GM19438 (cell line): ENCODE measurements at regions not wholly inside any gene's neighbourhood (a gene's known extent, or its start where the extent isn't known, plus 50 kb on each side); places are given as distances from the start of the nearest gene placed in this dataset.
"Not testable (repeated sequence)": the region's sequence is repeated elsewhere in the genome, so short reads cannot be mapped to it uniquely, and the experiment has no call there.

Source experiments
- ATAC-seq: cut with Tn5 transposase; IDR thresholded peaks from one replicate; pipeline ENCODE4 v1.9.1; 2021; ENCODE audit warnings: low read depth; ENCODE audit not compliant: unreplicated experiment

DNA sequence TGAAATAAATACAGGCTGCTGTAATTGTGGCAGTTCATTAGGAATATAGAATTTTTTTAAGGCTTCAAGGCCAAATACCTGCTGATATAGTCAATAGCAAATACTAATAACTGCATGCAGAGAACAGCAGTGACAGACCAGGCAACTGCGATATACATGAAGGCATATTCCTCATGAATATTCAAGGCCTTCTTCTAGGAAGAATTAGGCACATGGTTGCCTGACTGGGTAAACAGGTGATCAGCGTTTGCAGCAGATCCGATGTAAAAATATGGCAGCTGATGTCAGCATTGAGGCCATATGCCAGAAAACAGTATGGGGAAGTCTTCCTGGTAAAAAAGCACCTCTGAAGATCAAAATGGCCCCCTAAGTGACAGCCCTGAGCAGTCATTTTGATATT, 629.7 kb downstream of the UQCRFS1 start:
- no peak for ATAC-seq

DNA sequence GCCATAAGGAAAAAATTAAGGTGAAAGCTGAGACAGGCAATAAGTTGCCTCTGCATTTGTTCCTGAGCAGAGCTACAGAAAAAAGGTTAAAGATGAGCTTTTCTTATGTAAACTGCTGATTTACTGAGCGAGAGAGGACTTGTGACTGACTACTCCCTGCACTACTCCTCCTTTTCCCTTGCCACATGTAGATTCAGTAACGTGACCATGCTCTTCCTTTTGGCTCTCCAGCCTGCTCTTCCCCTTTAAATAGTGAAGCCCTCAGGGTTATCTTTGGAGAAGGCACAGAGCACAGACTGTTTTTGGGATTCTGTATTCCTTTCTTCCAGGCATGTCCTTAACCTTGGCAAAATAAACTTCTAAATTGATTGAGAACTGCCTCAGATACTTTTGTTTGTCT, 630.2 kb downstream of the UQCRFS1 start:
- ATAC-seq = no peak

DNA sequence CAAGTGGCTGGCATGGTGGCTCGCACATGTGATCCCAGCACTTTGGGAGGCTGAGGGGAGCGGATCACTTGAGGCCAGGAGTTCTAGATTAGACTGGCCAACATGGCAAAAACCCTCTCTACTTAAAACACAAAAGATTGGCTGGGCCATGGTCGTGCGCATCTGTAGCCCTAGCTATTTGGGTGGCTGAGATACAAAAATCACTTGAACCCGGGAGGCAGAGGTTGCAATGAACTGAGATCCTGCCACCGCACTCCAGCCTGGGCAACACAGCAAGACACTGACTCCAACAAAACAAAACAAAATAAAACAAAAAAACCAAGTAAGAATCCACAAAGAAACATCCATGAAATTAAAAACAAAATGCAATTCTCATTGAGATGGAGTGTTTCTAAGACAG, 630.6 kb downstream of the UQCRFS1 start:
- no peak for ATAC-seq

DNA sequence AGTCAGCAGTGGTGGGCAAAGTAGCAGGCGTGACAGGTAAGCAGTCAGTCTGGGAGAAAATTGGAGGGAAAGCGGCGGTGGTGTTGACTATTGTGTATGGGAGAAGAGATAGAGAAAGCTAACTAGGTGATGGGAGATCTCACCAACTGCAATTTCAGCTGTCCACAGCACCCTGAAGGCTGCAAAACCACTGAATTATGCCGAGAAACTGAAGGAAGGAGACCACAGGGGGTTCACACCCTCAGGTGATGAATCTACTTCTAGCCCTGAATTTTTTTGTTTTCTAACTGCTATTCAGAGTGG, 631.5 kb downstream of the UQCRFS1 start:
- ATAC-seq = no peak

DNA sequence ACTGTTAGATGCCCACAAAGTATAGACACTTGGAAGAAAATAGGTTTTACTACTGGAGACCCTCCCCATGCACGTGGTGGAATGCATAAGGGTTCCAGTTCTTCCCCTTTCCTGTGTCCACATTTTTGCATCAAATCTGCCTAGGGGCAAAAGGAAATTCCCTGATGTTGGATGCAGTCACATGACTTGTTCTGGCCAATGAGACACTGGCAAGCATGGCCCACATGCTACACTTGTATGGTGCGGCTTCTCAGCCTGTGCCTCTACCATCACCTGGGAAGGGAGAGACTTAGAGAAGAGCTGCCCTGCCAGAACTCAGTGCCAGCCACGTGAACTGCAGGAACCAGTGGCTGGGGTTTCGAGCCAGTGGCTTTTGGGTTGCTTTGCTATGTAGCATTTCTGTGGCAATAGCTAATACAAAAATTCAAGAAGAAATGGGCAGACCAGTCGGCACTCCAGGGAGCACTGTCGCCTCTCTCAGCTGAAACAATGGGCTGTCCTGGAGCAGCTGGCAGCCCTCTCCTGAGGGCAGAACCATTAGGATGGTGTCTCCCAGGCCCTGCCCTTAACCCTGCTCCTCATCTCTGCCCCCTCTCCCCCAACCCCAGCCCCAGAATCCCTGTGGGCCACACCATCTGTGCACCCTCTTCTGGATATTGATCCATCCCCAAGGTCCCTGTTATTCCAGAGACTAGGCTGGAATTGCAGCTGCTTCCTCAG, 634.0 kb downstream of the UQCRFS1 start:
- no peak for ATAC-seq

DNA sequence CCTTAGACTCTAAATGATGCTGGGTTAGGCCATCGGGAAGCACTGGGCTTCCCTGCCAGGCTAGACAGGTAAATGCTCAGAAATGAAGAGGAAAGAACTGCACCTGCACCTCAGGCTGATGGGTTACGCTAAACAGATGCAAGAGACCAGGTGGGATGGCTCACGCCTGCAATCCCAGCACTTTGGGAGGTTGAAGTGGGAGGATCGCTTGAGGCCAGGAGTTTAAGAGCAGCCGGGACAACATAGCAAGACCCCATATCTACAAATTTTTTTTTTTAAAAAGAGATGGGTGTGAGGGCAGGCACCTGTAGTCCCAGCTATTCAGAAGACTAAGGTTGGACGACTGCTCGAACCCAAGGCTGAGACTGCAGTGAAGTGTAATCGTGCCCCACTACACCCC, 634.7 kb downstream of the UQCRFS1 start:
- no peak for ATAC-seq

DNA sequence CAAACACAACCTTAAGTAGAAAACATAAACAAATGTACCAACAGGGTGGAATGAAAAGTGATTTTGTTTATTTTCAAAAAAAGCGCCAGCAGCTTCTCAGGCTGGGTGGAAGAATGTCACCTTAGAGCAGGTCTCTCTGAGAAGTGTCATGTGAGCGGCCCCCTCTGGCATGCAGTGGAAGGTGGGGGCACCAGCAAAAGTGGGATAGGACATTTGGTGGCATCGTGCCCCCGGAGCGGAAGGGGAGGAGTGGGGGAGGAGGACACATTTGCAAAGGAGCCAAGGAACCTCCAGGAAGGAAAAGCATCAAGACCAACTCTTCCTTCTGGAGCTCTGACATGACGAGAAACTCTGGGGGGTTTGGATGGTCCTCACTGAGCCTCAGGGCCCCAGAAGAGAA, 635.3 kb downstream of the UQCRFS1 start:
- ATAC-seq = no peak

DNA sequence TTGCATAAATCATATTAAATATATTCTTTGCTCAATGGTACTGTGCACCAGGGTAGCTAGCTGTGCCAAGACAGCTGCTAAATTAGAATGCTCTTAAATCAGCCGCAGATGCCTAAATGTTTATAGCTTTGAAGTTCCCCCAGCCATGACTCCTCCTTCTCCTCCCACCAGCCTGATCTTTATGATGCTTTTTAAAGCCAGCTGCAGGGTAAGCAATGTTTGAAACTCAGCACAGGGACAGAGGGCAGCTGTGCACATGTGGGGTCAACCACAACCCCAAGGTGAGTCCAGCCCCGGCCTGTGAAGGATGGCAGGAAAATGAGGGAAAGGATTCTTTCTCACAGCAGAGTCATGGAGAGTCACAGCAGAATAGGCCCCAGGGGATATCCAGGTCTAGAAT, 635.7 kb downstream of the UQCRFS1 start:
- ATAC-seq = no peak

DNA sequence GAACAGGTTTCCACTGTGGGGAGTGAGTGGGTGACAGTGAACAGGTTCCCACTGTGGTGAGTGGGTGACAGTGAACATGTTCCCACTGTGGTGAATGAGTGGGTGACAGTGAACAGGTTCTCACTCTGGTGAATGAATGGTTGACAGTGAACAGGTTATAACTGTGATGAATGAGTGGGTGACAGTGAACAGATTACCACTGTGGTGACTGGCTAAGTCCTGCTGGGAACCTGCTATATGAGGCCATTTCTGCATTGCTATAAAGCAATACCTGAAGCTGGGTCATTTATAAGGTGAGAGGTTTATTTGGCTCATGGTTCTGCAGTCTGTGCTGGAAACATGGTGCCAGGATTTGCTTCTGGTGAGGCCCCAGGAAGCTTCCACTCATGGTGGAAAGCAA, 637.1 kb downstream of the UQCRFS1 start:
- no peak for ATAC-seq

DNA sequence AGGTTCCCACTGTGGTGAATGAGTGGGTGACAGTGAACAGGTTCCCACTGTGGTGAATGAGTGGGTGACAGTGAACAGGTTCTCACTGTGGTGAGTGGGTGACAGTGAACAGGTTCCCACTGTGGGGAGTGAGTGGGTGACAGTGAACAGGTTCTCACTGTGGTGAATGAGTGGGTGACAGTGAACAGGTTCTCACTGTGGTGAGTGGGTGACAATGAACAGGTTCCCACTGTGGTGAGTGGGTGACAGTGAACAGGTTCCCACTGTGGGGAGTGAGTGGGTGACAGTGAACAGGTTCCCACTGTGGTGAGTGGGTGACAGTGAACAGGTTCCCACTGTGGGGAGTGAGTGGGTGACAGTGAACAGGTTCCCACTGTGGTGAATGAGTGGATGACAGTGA, 637.6 kb downstream of the UQCRFS1 start:
- not testable (repeated sequence) for ATAC-seq

DNA sequence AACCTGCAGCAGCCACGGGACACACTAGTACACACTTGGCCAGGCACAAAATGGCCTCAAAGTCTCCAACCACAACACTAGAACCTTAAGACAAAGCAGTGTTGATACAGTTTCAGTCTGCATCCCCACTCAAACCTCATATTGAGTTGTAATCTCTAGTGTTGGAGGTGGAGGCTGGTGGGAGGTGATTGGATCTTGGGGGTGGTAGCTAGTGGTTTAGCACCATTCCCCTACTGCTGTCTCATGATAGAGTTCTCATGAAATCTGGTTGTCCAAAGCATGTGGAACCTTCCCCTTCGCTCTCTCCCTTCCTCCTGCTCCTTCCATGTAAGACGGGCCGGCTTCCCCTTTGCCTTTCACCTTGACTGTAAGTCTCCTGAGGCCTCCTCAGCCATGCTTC, 638.7 kb downstream of the UQCRFS1 start:
- no peak for ATAC-seq

DNA sequence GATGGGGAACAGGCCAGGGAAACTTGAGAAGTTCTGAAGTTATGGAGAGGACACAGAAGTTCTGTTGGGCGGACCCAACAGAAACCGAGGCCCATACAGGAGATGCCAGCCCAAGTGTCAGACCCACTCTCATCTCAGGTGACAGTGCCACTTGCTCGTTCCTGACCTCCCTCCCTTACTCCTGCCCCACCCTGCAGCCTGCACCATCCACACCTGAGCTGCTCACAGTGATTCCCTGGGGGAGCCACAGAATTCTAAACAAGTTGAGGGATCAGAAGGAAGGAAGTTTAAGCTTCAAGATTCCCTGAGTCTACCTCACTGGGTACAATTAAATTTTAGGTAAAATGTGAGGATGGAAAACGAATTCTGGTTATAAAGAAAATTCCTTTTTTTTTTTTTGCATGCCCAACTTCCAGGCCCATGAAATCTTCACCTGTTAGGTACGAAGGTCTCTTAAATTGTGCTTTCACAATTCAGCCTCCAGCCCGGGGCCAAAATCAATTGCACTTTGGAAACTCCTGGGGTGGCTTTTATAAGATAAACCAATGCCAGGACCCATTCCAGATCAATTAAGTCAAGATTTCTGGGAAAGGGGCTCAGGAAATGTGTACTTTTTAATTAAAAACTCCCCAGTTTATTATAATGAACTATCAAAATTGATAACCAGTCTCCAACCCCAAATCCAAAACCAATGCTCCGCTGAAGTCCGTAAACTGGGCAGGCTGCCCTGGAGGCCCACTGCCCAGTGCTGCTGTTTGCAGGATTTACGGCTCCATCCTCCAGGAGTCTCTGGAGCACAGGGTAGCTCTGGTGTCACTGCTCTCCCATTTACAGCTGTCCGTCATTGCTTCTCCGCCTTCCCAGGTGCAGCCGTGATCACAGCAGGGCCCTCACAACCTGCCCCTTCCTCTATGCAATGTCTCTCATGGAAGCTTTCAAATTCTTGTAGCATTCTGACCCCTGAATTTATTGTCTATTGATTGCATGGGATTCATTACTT, 643.5 kb downstream of the UQCRFS1 start:
- ATAC-seq = no peak

DNA sequence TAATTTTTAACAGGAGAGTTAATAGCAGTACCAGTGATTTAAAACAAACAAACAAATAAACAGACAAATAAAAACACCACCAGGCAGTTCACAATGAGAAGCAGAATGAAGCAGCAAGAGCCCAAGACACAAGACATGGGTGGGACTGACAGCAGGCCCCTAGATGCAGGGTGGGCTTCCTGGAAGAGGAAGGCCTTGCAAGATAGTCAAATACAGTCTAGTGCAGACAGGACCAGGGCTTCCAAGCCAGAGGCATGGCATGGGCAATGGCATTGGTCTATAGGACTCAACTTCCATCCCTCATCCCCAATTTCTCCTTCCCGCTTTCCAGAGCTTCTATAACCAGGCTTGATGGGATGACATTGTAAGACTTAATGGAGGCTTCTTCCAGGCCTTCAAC, 645.1 kb downstream of the UQCRFS1 start:
- ATAC-seq = no peak

DNA sequence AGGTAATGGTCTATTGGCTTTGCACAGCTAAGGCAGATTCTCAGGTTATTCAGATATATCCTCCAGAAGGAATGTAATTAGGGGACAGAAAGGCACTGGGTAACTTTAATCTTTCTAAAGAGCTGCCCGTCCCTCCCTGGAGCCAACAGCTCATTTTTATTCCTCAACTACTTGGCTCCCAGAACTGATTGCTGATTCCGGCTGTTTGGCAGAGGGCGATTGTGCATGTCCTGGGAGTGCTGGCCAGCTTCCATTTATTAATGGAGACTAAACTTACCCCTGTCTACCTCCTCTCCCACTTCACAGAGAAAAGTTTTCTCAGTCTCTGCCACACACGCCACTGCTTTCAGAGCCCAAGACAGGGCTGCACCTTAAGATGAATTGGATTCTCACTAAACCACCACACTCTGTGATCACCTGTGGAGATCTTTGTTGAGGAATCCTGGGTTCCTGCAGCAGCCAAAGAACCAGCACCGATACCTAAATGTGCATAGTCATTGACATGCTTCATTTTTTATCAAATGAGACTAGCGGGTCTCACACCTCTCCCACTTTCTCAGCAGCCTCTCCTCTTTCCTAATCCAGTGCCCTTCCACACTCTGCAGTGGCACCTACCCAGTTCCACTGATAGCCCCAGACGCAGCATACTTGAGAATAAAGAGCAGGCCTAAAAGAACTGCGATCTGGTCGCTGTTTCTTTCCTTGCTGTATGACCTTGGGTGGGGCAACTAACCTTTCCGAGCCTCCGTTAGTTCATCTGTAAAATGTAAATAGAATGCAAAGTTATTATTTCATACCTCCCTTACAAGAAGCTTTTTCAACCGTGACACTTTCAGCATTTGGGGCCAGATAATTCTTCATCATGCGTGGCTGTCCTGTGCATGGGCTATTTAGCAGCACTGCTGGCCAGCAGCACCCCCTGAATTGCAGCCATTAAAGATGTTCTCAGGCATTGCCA, 648.7 kb downstream of the UQCRFS1 start:
- no peak for ATAC-seq

DNA sequence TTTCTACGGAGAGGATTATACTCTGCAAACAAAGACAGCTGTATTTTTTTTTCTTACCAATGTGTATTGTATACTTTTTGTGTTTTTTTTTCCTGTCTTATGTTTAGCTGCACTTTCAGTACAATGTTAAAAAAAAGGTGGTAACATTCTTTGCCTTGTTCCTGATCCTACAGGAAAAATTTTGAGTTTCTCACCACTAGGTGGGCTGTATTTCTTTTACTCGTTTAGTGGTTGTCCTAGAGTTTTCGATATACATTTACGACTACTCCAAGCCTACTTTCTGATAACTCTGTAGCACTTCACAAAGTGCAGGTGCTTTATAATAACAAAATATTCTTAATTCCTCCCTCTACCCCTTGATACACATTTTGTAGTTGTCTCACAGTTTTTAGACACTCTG, 652.2 kb downstream of the UQCRFS1 start:
- no peak for ATAC-seq

DNA sequence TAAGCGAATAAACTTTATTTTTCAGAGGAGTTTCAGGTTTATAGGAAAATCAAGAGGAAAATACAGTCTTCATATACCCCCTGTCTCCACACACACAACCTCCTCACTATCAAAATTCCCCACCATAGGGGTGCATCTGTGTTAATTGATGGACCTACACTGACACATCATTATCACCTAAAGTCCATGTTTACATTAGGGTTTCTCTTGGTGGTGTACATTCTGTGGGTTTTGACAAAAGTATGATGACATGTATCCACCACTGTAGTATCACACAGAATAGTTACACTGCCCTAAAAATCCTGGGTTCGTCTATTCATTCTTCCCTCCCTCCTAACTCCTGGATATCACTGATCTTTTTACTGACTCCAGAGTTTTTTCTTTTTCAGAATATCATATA, 654.2 kb downstream of the UQCRFS1 start:
- ATAC-seq = no peak

DNA sequence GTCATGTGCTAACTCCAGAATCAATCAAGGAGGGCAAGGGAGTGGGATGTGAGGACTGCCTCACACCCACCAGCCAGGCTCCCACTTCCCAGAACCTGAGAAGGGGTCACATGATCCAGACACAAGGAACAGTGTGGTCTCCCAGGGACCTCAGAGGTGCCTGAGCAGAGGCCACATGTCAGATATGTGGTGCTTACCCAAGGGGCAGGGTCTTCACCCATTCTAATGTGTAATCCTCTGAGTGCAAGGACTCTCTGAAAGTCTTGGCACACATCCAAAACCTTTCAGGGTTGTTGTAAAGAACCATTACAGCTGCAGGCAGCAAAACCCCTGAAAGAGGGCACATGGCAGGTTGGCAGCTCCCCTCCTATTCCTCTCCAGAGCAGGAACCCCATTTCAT, 656.6 kb downstream of the UQCRFS1 start:
- no peak for ATAC-seq

DNA sequence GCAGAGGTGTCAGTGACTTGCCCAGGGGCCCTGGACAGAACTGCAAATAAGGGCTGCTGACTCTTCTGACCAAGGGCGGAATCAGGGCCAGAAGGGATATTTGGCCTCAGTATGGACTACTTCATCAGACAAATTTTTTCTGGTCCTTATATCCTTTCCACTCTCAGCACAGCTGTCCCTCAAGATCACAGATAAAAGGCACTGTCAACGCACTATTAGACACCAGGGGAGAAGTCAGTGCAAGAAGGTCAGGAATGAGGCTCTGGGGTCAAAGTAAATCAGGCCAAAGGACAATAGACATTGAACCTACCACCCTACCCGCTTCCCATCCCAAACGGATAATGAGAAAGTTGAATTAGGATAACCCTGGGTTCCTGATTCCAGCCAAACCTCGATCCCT, 657.6 kb downstream of the UQCRFS1 start:
- ATAC-seq = no peak

DNA sequence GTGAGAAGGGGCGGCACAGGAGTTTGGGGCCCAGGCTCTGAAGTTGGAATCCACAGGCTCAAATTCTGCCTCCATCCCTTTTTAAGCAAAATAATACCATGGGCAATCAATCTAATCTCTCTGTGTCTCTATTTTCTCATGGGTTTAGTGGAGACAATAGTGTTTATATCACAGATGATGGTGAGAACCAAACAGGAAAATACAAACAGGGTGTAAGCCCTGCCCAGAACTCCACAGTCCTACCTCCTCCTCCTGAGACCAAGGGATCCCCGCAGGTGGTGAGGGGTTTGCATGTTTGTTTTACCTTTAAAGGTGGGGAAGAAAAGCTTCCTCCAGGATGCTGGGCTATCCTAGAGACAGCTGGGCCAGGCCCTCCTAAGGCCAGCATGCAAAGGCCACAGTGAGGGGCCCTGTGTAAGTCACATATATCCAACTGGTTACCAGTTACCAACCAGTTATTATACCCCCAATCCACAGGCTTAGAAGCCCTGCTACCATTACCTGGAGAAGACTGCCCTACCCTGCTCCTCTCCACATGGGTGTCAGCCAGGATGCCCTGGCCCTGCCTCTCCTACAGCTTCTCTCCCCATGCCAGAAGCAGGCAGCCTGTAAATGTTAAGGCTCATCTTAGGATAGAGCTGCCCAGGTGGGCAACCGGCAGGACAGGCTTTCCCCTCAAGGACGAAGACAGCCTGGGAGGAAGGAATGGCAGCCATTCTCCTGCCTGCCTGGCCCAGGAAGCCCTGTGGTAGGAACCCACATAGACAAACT, 658.4 kb downstream of the UQCRFS1 start:
- ATAC-seq = no peak

DNA sequence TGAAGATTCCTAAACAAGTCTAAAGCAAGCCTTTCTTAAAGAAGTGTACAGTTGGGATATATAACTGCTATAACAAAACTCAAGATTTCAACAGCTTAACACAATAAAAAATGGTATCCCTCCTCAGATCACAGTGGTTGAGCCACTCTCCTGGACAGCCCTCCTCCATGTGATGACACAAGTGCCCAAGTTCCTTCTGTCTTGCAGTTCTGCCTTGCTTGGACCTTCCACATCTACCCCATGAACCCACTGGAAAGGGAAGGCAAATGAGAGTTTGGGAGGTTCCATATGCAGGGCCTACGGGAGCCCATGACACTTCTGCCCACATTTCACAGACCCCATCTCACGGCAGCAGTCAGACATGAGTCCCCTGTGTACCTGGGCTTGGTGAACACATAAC, 659.2 kb downstream of the UQCRFS1 start:
- ATAC-seq = no peak
